ENCODE measurements at regions not wholly inside any gene's neighbourhood (a gene's known extent, or its start where the extent isn't known, plus 50 kb on each side); places are given as distances from the start of the nearest gene placed in this dataset.

GRCh38 chr11:69904974-69905535, 85.8 kb upstream of the FGF3 start:
- Histone ChIP-seq H3K36me3 (no peaks in the 10 kb centered on the region), H3K27me3 (peaks cover 12% of the 10 kb centered on the region), H3K4me3 (ENCODE audit: low read depth in 1 of 2, low read length in 1 of 2) (no peak overlapping the region), H3K9me3 (no peaks in the 10 kb centered on the region), H3K4me1 (ENCODE audit: control insufficient read depth in 1 of 2, insufficient read depth in 1 of 2, low read depth in 1 of 2, low read length in 1 of 2) (no peaks in the 10 kb centered on the region), H3K27ac (no peak overlapping the region)
- TF ChIP-seq, protein P1, sequence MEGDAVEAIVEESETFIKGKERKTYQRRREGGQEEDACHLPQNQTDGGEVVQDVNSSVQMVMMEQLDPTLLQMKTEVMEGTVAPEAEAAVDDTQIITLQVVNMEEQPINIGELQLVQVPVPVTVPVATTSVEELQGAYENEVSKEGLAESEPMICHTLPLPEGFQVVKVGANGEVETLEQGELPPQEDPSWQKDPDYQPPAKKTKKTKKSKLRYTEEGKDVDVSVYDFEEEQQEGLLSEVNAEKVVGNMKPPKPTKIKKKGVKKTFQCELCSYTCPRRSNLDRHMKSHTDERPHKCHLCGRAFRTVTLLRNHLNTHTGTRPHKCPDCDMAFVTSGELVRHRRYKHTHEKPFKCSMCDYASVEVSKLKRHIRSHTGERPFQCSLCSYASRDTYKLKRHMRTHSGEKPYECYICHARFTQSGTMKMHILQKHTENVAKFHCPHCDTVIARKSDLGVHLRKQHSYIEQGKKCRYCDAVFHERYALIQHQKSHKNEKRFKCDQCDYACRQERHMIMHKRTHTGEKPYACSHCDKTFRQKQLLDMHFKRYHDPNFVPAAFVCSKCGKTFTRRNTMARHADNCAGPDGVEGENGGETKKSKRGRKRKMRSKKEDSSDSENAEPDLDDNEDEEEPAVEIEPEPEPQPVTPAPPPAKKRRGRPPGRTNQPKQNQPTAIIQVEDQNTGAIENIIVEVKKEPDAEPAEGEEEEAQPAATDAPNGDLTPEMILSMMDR (IDR thresholded peaks at IDR 0.05): no peak

DNA sequence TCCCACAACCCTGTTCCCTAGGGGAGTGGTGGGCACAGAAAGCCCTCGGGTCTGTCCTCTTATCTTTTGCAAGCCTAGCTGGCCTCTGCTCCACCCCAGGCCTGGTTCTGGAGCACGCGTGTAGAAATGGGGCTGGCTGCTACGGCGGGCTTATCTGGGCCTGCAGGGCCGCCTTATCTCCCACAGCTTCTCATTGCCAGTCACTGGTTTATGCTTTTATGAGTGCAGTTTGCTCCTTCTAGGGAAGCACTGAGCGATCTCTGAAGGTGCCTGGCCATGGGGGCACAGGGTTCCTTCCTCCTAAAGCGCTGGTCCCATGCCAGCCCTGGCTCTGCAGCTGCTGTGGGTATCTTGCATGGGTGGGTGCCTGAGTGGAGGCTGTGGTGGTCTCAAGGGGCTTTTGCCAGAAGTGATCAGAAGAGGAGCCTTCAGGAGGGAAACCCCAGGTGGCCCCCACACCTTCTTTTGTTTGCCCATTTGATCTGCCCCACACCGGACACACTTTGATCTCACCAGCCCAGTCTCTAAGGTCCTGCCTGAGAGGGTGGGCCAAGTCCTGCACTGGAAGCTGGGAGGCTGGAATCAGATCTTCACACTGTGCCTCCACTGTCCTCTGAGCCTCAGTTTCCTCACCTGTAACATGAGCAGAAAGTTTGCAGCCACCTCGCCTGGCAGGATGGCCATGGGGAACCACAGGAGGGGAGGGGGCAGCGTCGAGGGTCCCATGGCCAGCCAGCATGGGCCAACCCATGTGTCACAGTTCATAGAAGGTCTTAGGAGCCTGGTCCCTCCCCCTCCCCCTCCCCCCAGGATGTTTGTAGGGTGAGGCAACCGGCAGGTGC, 86.6 kb upstream of the FGF3 start:
- Histone ChIP-seq H3K9me3 (no peaks in the 10 kb centered on the region), H3K27me3 (peaks cover 12% of the 10 kb centered on the region), H3K4me1 (ENCODE audit: control insufficient read depth in 1 of 2, insufficient read depth in 1 of 2, low read depth in 1 of 2, low read length in 1 of 2) (no peaks in the 10 kb centered on the region), H3K27ac (no peak overlapping the region), H3K36me3 (no peaks in the 10 kb centered on the region), H3K4me3 (ENCODE audit: low read depth in 1 of 2, low read length in 1 of 2) (no peak overlapping the region)
- TF ChIP-seq, protein P1 (IDR thresholded peaks at IDR 0.05): no peak

DNA sequence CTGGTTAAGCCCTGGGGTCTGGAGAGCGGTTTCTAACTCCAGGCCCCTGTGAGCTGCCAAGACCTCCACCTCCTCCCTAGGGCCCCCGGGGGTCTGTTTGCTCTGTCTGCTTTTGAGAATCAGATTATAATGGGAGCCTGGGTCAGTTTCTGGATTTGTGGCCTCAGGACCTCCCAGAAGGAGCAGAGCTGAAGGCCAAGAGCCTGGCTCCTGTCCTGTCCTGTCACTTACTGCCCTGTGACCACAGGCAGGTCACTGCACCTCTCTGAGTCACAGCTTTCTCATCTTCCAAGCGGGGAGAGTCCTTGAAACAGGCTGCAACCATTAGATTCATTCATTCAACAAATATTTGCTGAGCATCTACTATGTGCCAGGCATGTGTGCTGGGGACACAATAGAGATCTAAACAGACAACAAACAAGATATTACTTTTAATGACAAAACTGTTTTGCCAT, 87.3 kb upstream of the FGF3 start:
- no peak overlapping the region for H3K4me3 ChIP-seq (ENCODE audit: low read depth in 1 of 2, low read length in 1 of 2)
- no peak overlapping the region for H3K27ac ChIP-seq
- H3K27me3 ChIP-seq: peaks cover 12% of the 10 kb centered on the region

GRCh38 chr11:69907611-69908010, 88.4 kb upstream of the FGF3 start:
- TF ChIP-seq, protein P1 (IDR thresholded peaks at IDR 0.05): no peak
- no peaks in the 10 kb centered on the region for H3K9me3 ChIP-seq
- no peaks in the 10 kb centered on the region for H3K36me3 ChIP-seq
- peaks cover 12% of the 10 kb centered on the region for H3K27me3 ChIP-seq
- H3K27ac ChIP-seq: no peak overlapping the region
- no peaks in the 10 kb centered on the region for H3K4me1 ChIP-seq (ENCODE audit: control insufficient read depth in 1 of 2, insufficient read depth in 1 of 2, low read depth in 1 of 2, low read length in 1 of 2)
- H3K4me3 ChIP-seq (ENCODE audit: low read depth in 1 of 2, low read length in 1 of 2): no peak overlapping the region

More for the DNA sequence above, 87.3 kb upstream of the FGF3 start:
- no peaks in the 10 kb centered on the region for H3K9me3 ChIP-seq
- TF ChIP-seq, protein P1 (IDR thresholded peaks at IDR 0.05): no peak
- H3K36me3 ChIP-seq: no peaks in the 10 kb centered on the region
- H3K4me1 ChIP-seq (ENCODE audit: control insufficient read depth in 1 of 2, insufficient read depth in 1 of 2, low read depth in 1 of 2, low read length in 1 of 2): no peaks in the 10 kb centered on the region

DNA sequence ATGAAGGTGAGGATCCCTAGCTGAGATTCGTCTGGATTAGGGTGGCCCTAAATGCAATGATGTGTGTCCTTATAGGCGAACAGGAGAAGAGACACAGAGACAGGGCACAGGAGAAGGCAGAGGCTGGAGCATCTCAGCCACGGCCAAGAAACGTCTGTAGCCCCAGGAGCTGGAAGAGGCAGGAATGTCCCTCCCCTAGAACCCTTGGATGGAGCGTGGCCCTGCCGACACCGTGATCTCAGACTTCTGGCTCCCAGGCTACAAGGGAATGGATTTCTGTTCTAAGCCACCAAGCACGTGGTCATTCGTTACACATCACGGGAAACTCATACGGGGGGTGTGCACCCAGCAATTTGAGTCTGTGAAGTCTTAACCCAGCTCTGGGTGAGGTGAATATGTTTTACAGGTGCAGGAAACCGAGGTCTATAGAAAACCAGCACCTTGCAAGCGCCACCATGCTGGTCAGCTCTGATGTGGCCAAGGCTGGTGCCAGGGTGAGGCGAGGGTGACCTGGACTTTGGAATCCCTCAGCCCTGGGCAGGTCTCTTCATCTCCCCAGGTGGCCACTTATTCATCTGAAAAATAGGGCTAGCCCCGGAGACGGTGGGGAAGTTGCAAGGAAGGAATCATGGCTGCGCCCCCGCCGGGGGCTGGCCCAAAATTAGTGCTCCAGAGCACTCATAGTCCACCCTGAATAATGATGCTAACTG, 89.5 kb upstream of the FGF3 start:
- Histone ChIP-seq H3K4me1 (ENCODE audit: control insufficient read depth in 1 of 2, insufficient read depth in 1 of 2, low read depth in 1 of 2, low read length in 1 of 2) (no peaks in the 10 kb centered on the region), H3K4me3 (ENCODE audit: low read depth in 1 of 2, low read length in 1 of 2) (no peak overlapping the region), H3K27ac (no peak overlapping the region), H3K36me3 (no peaks in the 10 kb centered on the region), H3K9me3 (no peaks in the 10 kb centered on the region), H3K27me3 (peaks cover 12% of the 10 kb centered on the region)
- TF ChIP-seq, protein P1 (IDR thresholded peaks at IDR 0.05): no peak
